NCI-H2081 (cell line): ENCODE measurements at regions not wholly inside any gene's neighbourhood (a gene's known extent, or its start where the extent isn't known, plus 50 kb on each side); places are given as distances from the start of the nearest gene placed in this dataset.

ENCODE experiments used
- DNase-seq, 2 experiments: peaks; one replicate each; lab custom pipeline; 2025; lab: John Stamatoyannopoulos, UW

DNA sequence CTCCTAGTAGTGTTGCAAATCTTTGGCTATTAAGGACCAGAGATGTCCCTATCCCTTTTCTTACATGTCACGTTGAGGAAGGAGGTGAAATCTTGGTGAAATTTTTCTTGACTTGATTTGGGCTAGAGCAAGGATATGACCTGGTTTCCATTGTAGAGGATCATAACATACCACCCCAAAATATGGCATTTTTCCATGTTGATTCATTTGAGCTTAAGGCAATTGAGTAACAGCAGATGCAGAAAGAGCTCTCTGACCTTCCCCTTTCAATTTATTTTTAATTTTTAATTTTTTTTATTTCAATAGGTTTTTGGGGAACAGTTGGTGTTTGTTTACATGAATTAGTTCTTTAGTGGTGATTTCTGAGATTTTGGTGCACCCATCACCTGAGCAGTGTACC, 61.2 kb upstream of the MAP1B start:
- no peak for DNase-seq

DNA sequence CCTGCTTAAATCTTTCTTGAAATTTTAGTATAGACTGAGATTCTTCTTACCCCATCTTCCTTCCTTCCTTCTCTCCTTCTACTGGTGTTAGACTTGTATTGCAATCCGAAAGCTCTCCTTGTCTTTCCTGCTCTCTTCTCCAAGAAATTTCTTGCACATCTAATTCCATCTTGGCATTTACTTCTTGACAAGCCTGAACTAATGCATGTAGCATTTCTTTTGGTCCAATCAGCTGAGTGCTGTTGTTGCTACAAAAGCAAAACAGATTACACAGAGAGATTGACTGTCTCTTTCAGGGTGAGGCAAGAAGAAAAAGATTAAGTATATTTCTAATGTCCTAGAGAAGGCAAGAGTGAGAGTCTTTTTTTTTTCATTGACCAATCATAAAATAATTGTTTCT, 51.6 kb upstream of the MAP1B start:
- no peak for DNase-seq
